ENCODE measurements at regions not wholly inside any gene's neighbourhood (a gene's known extent, or its start where the extent isn't known, plus 50 kb on each side); places are given as distances from the start of the nearest gene placed in this dataset.

DNA sequence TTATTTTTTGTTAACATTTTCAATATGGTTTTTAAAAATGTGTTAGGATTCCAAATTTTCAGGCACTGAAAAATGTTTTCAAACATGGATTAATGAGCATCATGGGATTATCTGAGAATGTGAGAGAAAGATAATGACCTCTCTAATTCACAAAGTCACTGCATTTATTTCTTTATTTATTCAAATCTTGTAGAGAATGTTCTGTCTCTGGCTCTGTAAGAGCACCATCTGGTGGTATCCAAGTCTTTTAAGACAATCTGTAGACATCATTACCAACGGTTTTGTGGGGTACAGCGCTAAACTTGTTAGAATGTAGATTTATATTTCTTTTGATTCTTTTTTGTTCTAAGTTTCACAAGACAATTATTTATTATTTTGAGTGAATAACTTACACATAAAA, 956.0 kb upstream of the NOVA1 start:
- DNase-seq (ENCODE audit: low read depth in 1 of 2, low spot score in 1 of 2), result peak; percentile 0 to 5
- no peak overlapping the region for H3K27ac ChIP-seq
- no peaks in the 10 kb centered on the region for H3K36me3 ChIP-seq

DNA sequence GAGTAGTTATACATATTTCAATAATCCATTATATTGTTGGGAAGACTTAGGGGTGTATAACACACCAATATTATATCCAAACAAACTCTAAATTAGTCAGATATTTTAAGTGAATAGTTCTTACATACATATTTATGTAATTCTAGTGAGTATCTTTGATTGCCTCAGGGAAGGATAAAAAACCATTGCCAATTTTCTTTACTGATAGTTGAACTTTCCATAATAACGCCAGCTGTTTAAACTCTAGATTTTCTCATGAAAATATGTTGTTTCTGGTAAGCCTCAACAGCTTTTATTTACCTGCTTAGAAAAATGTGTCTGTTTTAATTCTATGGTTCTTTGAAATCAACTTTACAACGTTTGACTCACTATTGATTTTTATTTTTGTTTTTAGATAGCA, 959.6 kb upstream of the NOVA1 start:
- TF ChIP-seq, protein P1, sequence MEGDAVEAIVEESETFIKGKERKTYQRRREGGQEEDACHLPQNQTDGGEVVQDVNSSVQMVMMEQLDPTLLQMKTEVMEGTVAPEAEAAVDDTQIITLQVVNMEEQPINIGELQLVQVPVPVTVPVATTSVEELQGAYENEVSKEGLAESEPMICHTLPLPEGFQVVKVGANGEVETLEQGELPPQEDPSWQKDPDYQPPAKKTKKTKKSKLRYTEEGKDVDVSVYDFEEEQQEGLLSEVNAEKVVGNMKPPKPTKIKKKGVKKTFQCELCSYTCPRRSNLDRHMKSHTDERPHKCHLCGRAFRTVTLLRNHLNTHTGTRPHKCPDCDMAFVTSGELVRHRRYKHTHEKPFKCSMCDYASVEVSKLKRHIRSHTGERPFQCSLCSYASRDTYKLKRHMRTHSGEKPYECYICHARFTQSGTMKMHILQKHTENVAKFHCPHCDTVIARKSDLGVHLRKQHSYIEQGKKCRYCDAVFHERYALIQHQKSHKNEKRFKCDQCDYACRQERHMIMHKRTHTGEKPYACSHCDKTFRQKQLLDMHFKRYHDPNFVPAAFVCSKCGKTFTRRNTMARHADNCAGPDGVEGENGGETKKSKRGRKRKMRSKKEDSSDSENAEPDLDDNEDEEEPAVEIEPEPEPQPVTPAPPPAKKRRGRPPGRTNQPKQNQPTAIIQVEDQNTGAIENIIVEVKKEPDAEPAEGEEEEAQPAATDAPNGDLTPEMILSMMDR (IDR thresholded peaks at IDR 0.05; ENCODE audit: low read depth, low read length), result no peak
- H3K4me3 ChIP-seq, result no peak overlapping the region
- H3K9me3 ChIP-seq (ENCODE audit: low read depth), result no peaks in the 10 kb centered on the region
- no peaks in the 10 kb centered on the region for H3K36me3 ChIP-seq
- H3K27ac ChIP-seq, result no peak overlapping the region
- DNase-seq (ENCODE audit: low read depth in 1 of 2, low spot score in 1 of 2), result no peak
- H3K4me1 ChIP-seq (ENCODE audit: low read depth), result no peaks in the 10 kb centered on the region
- H3K27me3 ChIP-seq, result no peaks in the 10 kb centered on the region

More for the DNA sequence above, 956.0 kb upstream of the NOVA1 start:
- Histone ChIP-seq H3K4me3 (no peak overlapping the region), H3K27me3 (no peaks in the 10 kb centered on the region), H3K4me1 (ENCODE audit: low read depth) (no peaks in the 10 kb centered on the region), H3K9me3 (ENCODE audit: low read depth) (no peaks in the 10 kb centered on the region)
- TF ChIP-seq, protein P1 (IDR thresholded peaks at IDR 0.05; ENCODE audit: low read depth, low read length), result no peak

DNA sequence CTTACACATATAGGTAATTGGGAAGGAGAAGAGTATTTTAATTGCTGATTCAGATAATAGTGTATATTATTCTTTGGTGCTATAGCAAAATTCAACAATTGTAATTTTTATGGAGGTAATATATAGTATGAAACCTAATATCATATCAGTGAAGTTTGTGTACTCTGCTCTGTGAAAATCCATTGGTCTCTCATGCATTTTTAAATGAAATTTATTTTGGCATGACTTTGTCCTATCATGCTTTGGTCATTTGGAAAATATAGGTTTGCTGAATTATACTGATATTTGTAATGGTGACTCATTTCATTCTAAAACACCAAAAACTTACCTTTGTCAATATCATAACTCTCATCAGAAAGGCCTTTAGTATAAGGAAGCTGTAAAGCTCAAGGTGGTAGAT, 962.0 kb upstream of the NOVA1 start:
- DNase-seq (ENCODE audit: low read depth in 1 of 2, low spot score in 1 of 2), result no peak
- TF ChIP-seq, protein P1 (IDR thresholded peaks at IDR 0.05; ENCODE audit: low read depth, low read length), result no peak

DNA sequence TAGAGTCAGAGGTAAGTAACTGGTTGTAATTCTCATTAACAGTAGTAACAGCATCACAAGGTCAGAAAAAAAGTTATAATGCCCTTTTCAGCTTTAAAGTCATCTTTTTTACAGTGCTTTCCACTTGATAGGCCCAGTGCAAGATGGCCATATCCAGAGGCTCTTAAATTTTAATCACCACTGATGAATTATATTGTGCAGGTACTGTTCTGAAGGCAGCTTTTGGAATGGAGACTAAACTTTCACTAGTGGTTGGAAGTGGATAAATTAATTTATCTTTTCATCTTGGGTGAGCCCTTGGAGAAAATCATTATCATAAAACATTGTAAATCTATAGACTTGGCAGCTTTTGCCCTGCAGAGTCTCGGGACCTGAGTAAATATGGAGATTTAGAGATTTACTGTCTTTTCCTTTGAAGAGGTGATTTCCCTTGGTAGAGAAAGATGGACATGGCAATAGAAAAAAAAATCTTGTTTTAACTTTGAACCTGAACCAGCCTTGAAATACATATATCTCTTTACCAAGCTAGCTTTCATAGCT, 969.1 kb upstream of the NOVA1 start:
- Histone ChIP-seq H3K9me3 (ENCODE audit: low read depth) (no peaks in the 10 kb centered on the region), H3K36me3 (no peaks in the 10 kb centered on the region), H3K4me1 (ENCODE audit: low read depth) (no peaks in the 10 kb centered on the region), H3K4me3 (no peak overlapping the region), H3K27me3 (no peaks in the 10 kb centered on the region), H3K27ac (no peak overlapping the region)
- TF ChIP-seq, protein P1 (IDR thresholded peaks at IDR 0.05; ENCODE audit: low read depth, low read length), result no peak
- DNase-seq (ENCODE audit: low read depth in 1 of 2, low spot score in 1 of 2), result no peak

More for the DNA sequence above, 962.0 kb upstream of the NOVA1 start:
- Histone ChIP-seq H3K9me3 (ENCODE audit: low read depth) (no peaks in the 10 kb centered on the region), H3K27ac (no peak overlapping the region), H3K36me3 (no peaks in the 10 kb centered on the region), H3K27me3 (no peaks in the 10 kb centered on the region), H3K4me3 (no peak overlapping the region), H3K4me1 (ENCODE audit: low read depth) (no peaks in the 10 kb centered on the region)

DNA sequence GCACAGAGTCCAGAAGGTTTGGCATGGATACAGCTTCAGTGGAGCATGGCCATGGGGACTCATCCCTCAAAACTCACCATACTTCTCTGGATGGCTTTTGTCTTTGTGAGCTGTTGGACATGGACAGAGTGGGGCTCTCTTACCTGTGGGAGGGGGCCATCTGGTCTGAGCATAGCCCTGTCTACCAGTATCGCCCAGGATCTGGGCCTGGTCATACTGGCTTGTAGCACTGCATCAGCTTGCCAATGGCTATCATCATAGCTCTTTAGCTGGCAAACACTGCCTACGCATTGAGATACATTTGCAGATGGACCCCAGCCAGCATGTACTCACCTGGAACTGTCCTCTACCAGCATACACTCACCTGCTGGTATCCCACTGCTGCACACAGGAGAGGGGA, 975.2 kb upstream of the NOVA1 start:
- no peaks in the 10 kb centered on the region for H3K36me3 ChIP-seq
- no peaks in the 10 kb centered on the region for H3K9me3 ChIP-seq (ENCODE audit: low read depth)
- H3K4me1 ChIP-seq (ENCODE audit: low read depth), result no peaks in the 10 kb centered on the region
- no peak overlapping the region for H3K4me3 ChIP-seq
- H3K27me3 ChIP-seq, result no peaks in the 10 kb centered on the region
- H3K27ac ChIP-seq, result no peak overlapping the region
- TF ChIP-seq, protein P1 (IDR thresholded peaks at IDR 0.05; ENCODE audit: low read depth, low read length), result no peak
- no peak for DNase-seq (ENCODE audit: low read depth in 1 of 2, low spot score in 1 of 2)

DNA sequence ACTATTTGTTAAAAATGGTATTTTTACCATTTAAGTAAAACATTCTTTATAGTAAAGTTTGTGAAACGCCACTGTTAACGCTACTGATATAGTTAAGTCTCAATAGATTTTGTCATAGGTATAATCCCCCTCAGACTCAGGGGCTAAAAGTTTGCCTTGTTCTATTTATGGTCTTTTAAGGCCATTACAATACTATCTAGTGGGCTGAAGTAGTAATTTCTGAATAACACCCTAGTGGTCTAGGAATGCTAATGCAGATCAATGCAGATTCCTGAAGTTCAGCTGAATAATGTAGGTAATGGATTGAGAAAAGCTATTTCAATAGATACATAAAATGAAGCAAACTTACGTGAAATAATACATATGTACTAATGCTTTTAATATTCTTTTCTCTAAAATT, 989.3 kb upstream of the NOVA1 start:
- H3K36me3 ChIP-seq, result no peaks in the 10 kb centered on the region
- no peak overlapping the region for H3K27ac ChIP-seq
- no peaks in the 10 kb centered on the region for H3K27me3 ChIP-seq
- no peaks in the 10 kb centered on the region for H3K4me1 ChIP-seq (ENCODE audit: low read depth)
- H3K4me3 ChIP-seq, result no peak overlapping the region
- TF ChIP-seq, protein P1 (IDR thresholded peaks at IDR 0.05; ENCODE audit: low read depth, low read length), result no peak
- H3K9me3 ChIP-seq (ENCODE audit: low read depth), result no peaks in the 10 kb centered on the region
- no peak for DNase-seq (ENCODE audit: low read depth in 1 of 2, low spot score in 1 of 2)
